H1 (cell line): ENCODE measurements at regions not wholly inside any gene's neighbourhood (a gene's known extent, or its start where the extent isn't known, plus 50 kb on each side); places are given as distances from the start of the nearest gene placed in this dataset.

Experiments used
- CTCF ChIA-PET: fragments of 300-600 bp; sonication (Branson Sonifier 250); formaldehyde crosslinking; loops from one replicate; lab custom pipeline; 2021; ENCODE audit not compliant: partially characterized antibody; lab: Charles Lee
- POLR2A ChIA-PET: fragments of 300-600 bp; sonication (Branson Sonifier 250); formaldehyde crosslinking; loops from one replicate; lab custom pipeline; 2021; ENCODE audit warnings: inconsistent platforms; ENCODE audit not compliant: partially characterized antibody; lab: Charles Lee
- DNase-seq, 2 experiments: peaks; one replicate each; pipeline versions ENCODE4 v3.0.0 to v3.0.0-alpha.2; 2010 to 2022; ENCODE audit warnings: low spot score in 2 of 2, low read depth in 1 of 2, mixed read lengths in 1 of 2
- FAIRE-seq: peaks from 2 replicates; lab custom pipeline; 2011; peaks lifted over from hg19 to GRCh38; lab: Jason Lieb, UNC
- H2AFZ ChIP-seq: 2 replicates; pipeline ENCODE4 v1.8.1; 2012; ENCODE audit warnings: low read length, inconsistent platforms
- H2AK5ac ChIP-seq: 2 replicates; pipeline ENCODE4 v1.6.1; 2013; ENCODE audit warnings: low read depth, low read length
- H2BK120ac ChIP-seq: replicated peaks from 2 replicates; pipeline ENCODE3; 2013; ENCODE audit warnings: low read depth, low read length, inconsistent platforms
- H2BK12ac ChIP-seq: 2 replicates; pipeline ENCODE4 v1.6.1; 2013; ENCODE audit warnings: low read depth, low read length
- H2BK15ac ChIP-seq: 2 replicates; pipeline ENCODE4 v1.6.1; 2013; ENCODE audit warnings: low read length
- H2BK20ac ChIP-seq: 2 replicates; pipeline ENCODE4 v1.6.1; 2013; ENCODE audit warnings: low read length
- H2BK5ac ChIP-seq: 2 replicates; pipeline ENCODE4 v1.6.1; 2013; ENCODE audit warnings: low read depth, low read length
- H3K14ac ChIP-seq: 2 replicates; pipeline ENCODE4 v1.6.1; 2013; ENCODE audit warnings: inconsistent platforms; ENCODE audit not compliant: insufficient read length
- H3K18ac ChIP-seq: 2 replicates; pipeline ENCODE4 v1.6.1; 2013; ENCODE audit warnings: low read length; ENCODE audit errors: extremely low read depth
- H3K23ac ChIP-seq: 2 replicates; pipeline ENCODE4 v1.6.1; 2013; ENCODE audit warnings: inconsistent platforms; ENCODE audit not compliant: insufficient read length
- H3K23me2 ChIP-seq: 2 replicates; pipeline ENCODE4 v1.6.1; 2013; ENCODE audit warnings: low read depth, low read length
- H3K27ac ChIP-seq: 2 replicates; pipeline ENCODE4 v1.6.1; 2011; ENCODE audit warnings: low read depth, low read length, inconsistent platforms
- H3K27me3 ChIP-seq, 4 experiments: replicated peaks in 1 of 4; 1 replicate in 1 of 4; 2 replicates in 3 of 4; pipeline versions ENCODE4 v1.6.1 to v1.8.1; 2011 to 2013; ENCODE audit warnings: low read length in 3 of 4, mild to moderate bottlenecking in 3 of 4, inconsistent platforms in 2 of 4, mixed read lengths in 2 of 4, moderate library complexity in 1 of 4; ENCODE audit not compliant: control insufficient read depth in 3 of 4, insufficient read depth in 3 of 4; ENCODE audit errors: extremely low read depth in 1 of 4
- H3K36me3 ChIP-seq, 4 experiments: 2 replicates each; pipeline versions ENCODE4 v1.6.1 to v1.8.1; 2011 to 2013; ENCODE audit warnings: mild to moderate bottlenecking in 4 of 4, low read length in 3 of 4, moderate library complexity in 2 of 4, control low read depth in 1 of 4, inconsistent platforms in 1 of 4; ENCODE audit not compliant: insufficient read depth in 4 of 4, control insufficient read depth in 2 of 4
- H3K4ac ChIP-seq: replicated peaks from 2 replicates; pipeline ENCODE3; 2013; ENCODE audit warnings: low read length, low read depth, mixed read lengths, inconsistent platforms; ENCODE audit not compliant: insufficient read length
- H3K4me1 ChIP-seq, 4 experiments: replicated peaks in 1 of 4; 1 replicate in 1 of 4; 2 replicates in 3 of 4; pipeline versions ENCODE4 v1.6.1 to v1.8.1; 2011 to 2013; ENCODE audit warnings: low read length in 3 of 4, inconsistent platforms in 2 of 4, mixed read lengths in 1 of 4; ENCODE audit not compliant: insufficient read depth in 4 of 4, control insufficient read depth in 3 of 4
- H3K4me2 ChIP-seq, 2 experiments: 2 replicates each; pipeline versions ENCODE4 v1.6.1 to v1.8.1; 2011 to 2013; ENCODE audit warnings: low read depth in 2 of 2, low read length in 2 of 2, control low read depth in 1 of 2, inconsistent platforms in 1 of 2, mild to moderate bottlenecking in 1 of 2; ENCODE audit not compliant: insufficient read depth in 1 of 2
- H3K4me3 ChIP-seq, 4 experiments: fragments of 200-600, 300-600 bp in 1 of 4; sonication (generic), shearing (Covaris generic), sonication (Bioruptor Twin) in 1 of 4; 2 replicates each; pipeline versions ENCODE4 v1.5.1 to v1.8.1; 2011 to 2016; ENCODE audit warnings: low read length in 4 of 4, low read depth in 3 of 4, control low read depth in 2 of 4, inconsistent platforms in 2 of 4, mild to moderate bottlenecking in 2 of 4, mixed read lengths in 1 of 4, moderate library complexity in 1 of 4; ENCODE audit not compliant: insufficient read depth in 2 of 4; ENCODE audit errors: extremely low read depth in 1 of 4
- H3K56ac ChIP-seq: replicated peaks from 2 replicates; pipeline ENCODE3; 2013; ENCODE audit warnings: low read depth, mild to moderate bottlenecking, mixed read lengths, low read length, inconsistent platforms; ENCODE audit not compliant: insufficient read length
- H3K79me1 ChIP-seq: 2 replicates; pipeline ENCODE4 v1.6.1; 2013; ENCODE audit warnings: low read depth, low read length, control low read depth
- H3K79me2 ChIP-seq, 2 experiments: 2 replicates each; pipeline versions ENCODE4 v1.6.1 to v1.8.1; 2012 to 2013; ENCODE audit warnings: low read length in 2 of 2, mild to moderate bottlenecking in 2 of 2, inconsistent platforms in 1 of 2; ENCODE audit not compliant: insufficient read depth in 2 of 2, control insufficient read depth in 1 of 2
- H3K9ac ChIP-seq, 4 experiments: replicated peaks in 1 of 4; 1 replicate in 1 of 4; 2 replicates in 3 of 4; pipeline versions ENCODE4 v1.6.1 to v1.8.1; 2011 to 2013; ENCODE audit warnings: low read depth in 3 of 4, low read length in 3 of 4, control low read depth in 2 of 4, mild to moderate bottlenecking in 2 of 4, moderate library complexity in 2 of 4, inconsistent platforms in 1 of 4; ENCODE audit errors: extremely low read depth in 1 of 4
- H3K9me3 ChIP-seq, 2 experiments: 2 replicates each; pipeline versions ENCODE4 v1.6.1 to v1.8.1; 2012 to 2013; ENCODE audit warnings: mild to moderate bottlenecking in 2 of 2, moderate library complexity in 2 of 2, control low read depth in 1 of 2, inconsistent platforms in 1 of 2, low read depth in 1 of 2, low read length in 1 of 2, mixed read lengths in 1 of 2; ENCODE audit not compliant: insufficient read depth in 2 of 2
- H4K20me1 ChIP-seq, 2 experiments: replicated peaks in 1 of 2; 2 replicates each; pipeline versions ENCODE3 to v1.8.1; 2011 to 2013; ENCODE audit warnings: inconsistent platforms in 2 of 2, low read length in 2 of 2, mild to moderate bottlenecking in 1 of 2; ENCODE audit not compliant: insufficient read depth in 2 of 2, control insufficient read depth in 1 of 2
- H4K5ac ChIP-seq: 2 replicates; pipeline ENCODE4 v1.6.1; 2013; ENCODE audit warnings: low read length, low read depth, mixed read lengths, inconsistent platforms; ENCODE audit not compliant: insufficient read length
- H4K8ac ChIP-seq: 2 replicates; pipeline ENCODE4 v1.8.0; 2013; ENCODE audit warnings: mild to moderate bottlenecking, moderate library complexity, low read length, inconsistent platforms; ENCODE audit not compliant: insufficient read depth; ENCODE audit errors: extremely low read depth
- H4K91ac ChIP-seq: replicated peaks from 2 replicates; pipeline ENCODE3; 2013; ENCODE audit warnings: low read length, mixed read lengths, inconsistent platforms; ENCODE audit not compliant: insufficient read length
- BACH1 ChIP-seq: IDR thresholded peaks from 2 replicates; pipeline ENCODE4 v1.6.1; 2012; ENCODE audit warnings: low read length, improper control_type of control experiment
- CBX8 ChIP-seq: fragments of 300-800, 300-1000 bp; sonication (generic); IDR thresholded peaks from 2 replicates; pipeline ENCODE4 v1.7.1; 2016; ENCODE audit warnings: low read depth, low read length, borderline replicate concordance
- CREB1 ChIP-seq: IDR thresholded peaks from 2 replicates; pipeline ENCODE4 v1.6.1; 2012; ENCODE audit warnings: inconsistent platforms
- JUND ChIP-seq: IDR thresholded peaks from 2 replicates; pipeline ENCODE4 v1.6.1; 2011; ENCODE audit warnings: mild to moderate bottlenecking, improper control_type of control experiment, low read length
- SP4 ChIP-seq: IDR thresholded peaks from 2 replicates; pipeline ENCODE4 v1.6.1; 2012; ENCODE audit warnings: low read length, inconsistent platforms
- TBP ChIP-seq: IDR thresholded peaks from 2 replicates; pipeline ENCODE4 v1.6.1; 2011; ENCODE audit warnings: low read depth, low read length, improper control_type of control experiment
- WGBS, 2 experiments: shearing (Covaris generic) in 1 of 2; methylation state at CpG; one replicate each; pipeline versions ENCODE4 v1.1.6 to v1.1.7; 2013 to 2015; ENCODE audit warnings: low lambda C conversion rate in 2 of 2, mixed read lengths in 2 of 2, inconsistent platforms in 1 of 2, low coverage in 1 of 2, missing lambda C conversion rate in 1 of 2; ENCODE audit not compliant: insufficient replicate concordance in 2 of 2, insufficient coverage in 1 of 2, insufficient read length in 1 of 2; ENCODE audit errors: extremely low coverage in 1 of 2, missing lambda C conversion rate in 1 of 2; 5-methylcytosine and 5-hydroxymethylcytosine counted together

GRCh38 chr6:16976385-16977183 is 125.3 kb upstream of the STMND1 start:
- Histone ChIP-seq H3K27me3 (no peaks in the 10 kb centered on the region), H3K4ac (no peak overlapping the region), H3K23ac (no peak overlapping the region), H3K4me2 (no peak overlapping the region), H4K5ac (no peak overlapping the region), H2AFZ (no peak overlapping the region), H3K9ac (no peak overlapping the region), H3K79me1 (no peaks in the 10 kb centered on the region), H3K4me3 (no peak overlapping the region), H3K79me2 (no peaks in the 10 kb centered on the region), H2BK20ac (no peak overlapping the region), H3K14ac (no peak overlapping the region), H3K56ac (no peak overlapping the region), H3K23me2 (no peaks in the 10 kb centered on the region; the same call in 1 of the 2 replicates), H4K8ac (no peak overlapping the region), H4K91ac (no peak overlapping the region), H2BK5ac (no peak overlapping the region), H3K9me3 (no peaks in the 10 kb centered on the region), H3K36me3 (no peaks in the 10 kb centered on the region), H3K4me1 (no peaks in the 10 kb centered on the region), H2AK5ac (no peak overlapping the region), H3K18ac (no peak overlapping the region), H3K27ac (no peak overlapping the region), H2BK12ac (no peak overlapping the region), H2BK120ac (no peak overlapping the region), H2BK15ac (no peak overlapping the region), H4K20me1 (no peaks in the 10 kb centered on the region)
- FAIRE-seq (no peak), DNase-seq (no peak)
- TF ChIP-seq BACH1 (no peak), TBP (no peak), CBX8 (no peak), JUND (no peak), CREB1 (no peak), SP4 (no peak)
- POLR2A ChIA-PET: no interaction called here
- WGBS, 2 experiments: 90% methylated on average over 7 of the region's 7 CpGs; no CpG with 5 or more reads in 1 of the 2 experiments
- CTCF ChIA-PET: interaction anchor here (0.6 kb wide), 1 partner anchor 24 kb away, joined by 3 read pairs; no protein-coding TSS in a partner anchor
